HCT116 (cell line): ENCODE measurements at regions not wholly inside any gene's neighbourhood (a gene's known extent, or its start where the extent isn't known, plus 50 kb on each side); places are given as distances from the start of the nearest gene placed in this dataset.
"Not testable (repeated sequence)": the region's sequence is repeated elsewhere in the genome, so short reads cannot be mapped to it uniquely, and the experiment has no call there.

Source experiments
- ATAC-seq: fragments of 200-7000 bp; cut with Tn5 transposase; 2 replicates; pipeline ENCODE4 v1.9.1; 2020; ENCODE audit warnings: mild to moderate bottlenecking, moderate library complexity
- BruUV-seq: library from RNA; stranded (reverse); fragments of 400-500 nt; replicated peaks from 2 replicates; lab custom pipeline; 2021; lab: Mats Ljungman, UMichigan
- CTCF ChIA-PET: fragments of 300-600 bp; sonication (Branson Sonifier 250); formaldehyde crosslinking; loops from one replicate; lab custom pipeline; 2021; ENCODE audit warnings: antibody characterized with exemption; lab: Charles Lee
- POLR2A ChIA-PET: fragments of 300-600, 350-600 bp; sonication (Branson Sonifier 250); formaldehyde crosslinking; loops from one replicate; lab custom pipeline; 2021; ENCODE audit warnings: antibody characterized with exemption; lab: Charles Lee
- RAD21 ChIA-PET, 2 experiments: fragments of 300-600 bp; sonication (Branson Sonifier 250); formaldehyde crosslinking; loops; one replicate each; lab custom pipeline; 2023; ENCODE audit warnings: low total read pairs in 2 of 2; ENCODE audit not compliant: uncharacterized antibody in 2 of 2, unreplicated experiment in 2 of 2, low non-redundant PET in 1 of 2; lab: Charles Lee
- DNase-seq: peaks from one replicate; pipeline ENCODE4 v3.0.0-alpha.2; 2010; ENCODE audit warnings: low read depth, low spot score
- H2AFZ ChIP-seq: fragments of 200-600 bp; shearing (Covaris generic), sonication (generic); 2 replicates; pipeline ENCODE4 v1.6.1; 2017; ENCODE audit warnings: low read depth, mixed run types, mixed read lengths, antibody characterized with exemption, low read length; ENCODE audit not compliant: poor library complexity, severe bottlenecking
- H3K27ac ChIP-seq: 2 replicates; pipeline ENCODE4 v1.5.1; 2012; ENCODE audit warnings: low read depth, low read length
- H3K27me3 ChIP-seq: fragments of 200-600 bp; sonication (generic); 2 replicates; pipeline ENCODE4 v1.6.1; 2016; ENCODE audit warnings: mixed run types, low read length, mixed read lengths; ENCODE audit not compliant: insufficient read depth
- H3K36me3 ChIP-seq, 2 experiments: fragments of 200-500 bp in 1 of 2; fragments of 200-600 bp in 1 of 2; sonication (Bioruptor generic) in 1 of 2; sonication (generic) in 1 of 2; 2 replicates each; pipeline versions ENCODE4 v1.5.1 to v1.6.1; 2014 to 2016; ENCODE audit warnings: low read length in 2 of 2, inconsistent platforms in 1 of 2, mixed read lengths in 1 of 2, mixed run types in 1 of 2; ENCODE audit not compliant: insufficient read depth in 2 of 2, control insufficient read depth in 1 of 2
- H3K4me1 ChIP-seq, 2 experiments: fragments of 200-600 bp in 1 of 2; sonication (generic) in 1 of 2; 2 replicates each; pipeline versions ENCODE4 v1.5.1 to v1.6.1; 2012 to 2017; ENCODE audit warnings: low read length in 2 of 2, inconsistent platforms in 1 of 2, mild to moderate bottlenecking in 1 of 2, mixed read lengths in 1 of 2, mixed run types in 1 of 2, moderate library complexity in 1 of 2; ENCODE audit not compliant: insufficient read depth in 2 of 2, control insufficient read depth in 1 of 2
- H3K4me2 ChIP-seq: fragments of 200-600 bp; sonication (generic); 2 replicates; pipeline ENCODE4 v1.6.1; 2017; ENCODE audit warnings: mixed run types, low read length, mixed read lengths
- H3K4me3 ChIP-seq, 2 experiments: fragments of 200-600 bp in 1 of 2; sonication (generic) in 1 of 2; replicated peaks in 1 of 2; 2 replicates each; pipeline ENCODE4 v1.5.1; 2011 to 2016; ENCODE audit warnings: low read length in 2 of 2, control low read depth in 1 of 2, low read depth in 1 of 2, mild to moderate bottlenecking in 1 of 2, mixed read lengths in 1 of 2, mixed run types in 1 of 2
- H3K79me2 ChIP-seq: fragments of 200-600 bp; sonication (generic); 2 replicates; pipeline ENCODE4 v1.6.1; 2017; ENCODE audit warnings: mild to moderate bottlenecking, mixed run types, low read length, moderate library complexity, mixed read lengths; ENCODE audit not compliant: insufficient read depth
- H3K9ac ChIP-seq: fragments of 200-600 bp; sonication (generic); 2 replicates; pipeline ENCODE4 v1.6.1; 2016; ENCODE audit warnings: low read length, mixed read lengths
- H3K9me2 ChIP-seq: fragments of 200-600 bp; sonication (generic), shearing (Covaris generic); 2 replicates; pipeline ENCODE4 v1.6.1; 2017; ENCODE audit warnings: mixed run types, mild to moderate bottlenecking, moderate library complexity; ENCODE audit not compliant: insufficient read depth
- H3K9me3 ChIP-seq, 2 experiments: fragments of 200-500 bp in 1 of 2; fragments of 200-600 bp in 1 of 2; sonication (Bioruptor generic) in 1 of 2; sonication (generic) in 1 of 2; 2 replicates each; pipeline ENCODE4 v1.6.1; 2014 to 2017; ENCODE audit warnings: low read length in 2 of 2, mixed read lengths in 2 of 2, inconsistent platforms in 1 of 2, low read depth in 1 of 2, mild to moderate bottlenecking in 1 of 2, mixed run types in 1 of 2, moderate library complexity in 1 of 2; ENCODE audit not compliant: control insufficient read depth in 1 of 2, insufficient read depth in 1 of 2
- H4K20me1 ChIP-seq: fragments of 200-600 bp; sonication (generic), shearing (Covaris generic); 2 replicates; pipeline ENCODE4 v1.6.1; 2017; ENCODE audit warnings: mixed run types, mild to moderate bottlenecking, moderate library complexity; ENCODE audit not compliant: insufficient read depth
- CBX3 ChIP-seq: IDR thresholded peaks from 2 replicates; pipeline ENCODE4 v1.6.1; 2012; ENCODE audit warnings: low read depth
- CEBPB ChIP-seq: IDR thresholded peaks from 2 replicates; pipeline ENCODE4 v1.6.1; 2012; ENCODE audit warnings: low read depth
- EGR1 ChIP-seq: IDR thresholded peaks from 2 replicates; pipeline ENCODE4 v1.6.1; 2012; ENCODE audit warnings: low read depth
- JUND ChIP-seq: IDR thresholded peaks from 2 replicates; pipeline ENCODE4 v1.6.1; 2012
- POLR2A ChIP-seq: IDR thresholded peaks from 2 replicates; pipeline ENCODE4 v1.7.0; 2011; ENCODE audit warnings: borderline replicate concordance; ENCODE audit not compliant: insufficient read depth, insufficient read length; ENCODE audit errors: extremely low read depth
- SP1 ChIP-seq: IDR thresholded peaks from 2 replicates; pipeline ENCODE4 v1.6.1; 2012; ENCODE audit warnings: low read depth
- YY1 ChIP-seq: IDR thresholded peaks from 2 replicates; pipeline ENCODE4 v1.6.1; 2011; ENCODE audit warnings: low read length, low read depth, moderate library complexity, mild to moderate bottlenecking; ENCODE audit not compliant: insufficient replicate concordance; ENCODE audit errors: extremely low read depth
- ZFX ChIP-seq: fragments of 450-650 bp; IDR thresholded peaks from 2 replicates; pipeline ENCODE4 v1.6.1; 2017
- intact Hi-C: fragments of 100-400 bp; cut with micrococcal nuclease; formaldehyde crosslinking; loops from 2 replicates; pipeline ENCODE4 v1.10.0; 2022

DNA sequence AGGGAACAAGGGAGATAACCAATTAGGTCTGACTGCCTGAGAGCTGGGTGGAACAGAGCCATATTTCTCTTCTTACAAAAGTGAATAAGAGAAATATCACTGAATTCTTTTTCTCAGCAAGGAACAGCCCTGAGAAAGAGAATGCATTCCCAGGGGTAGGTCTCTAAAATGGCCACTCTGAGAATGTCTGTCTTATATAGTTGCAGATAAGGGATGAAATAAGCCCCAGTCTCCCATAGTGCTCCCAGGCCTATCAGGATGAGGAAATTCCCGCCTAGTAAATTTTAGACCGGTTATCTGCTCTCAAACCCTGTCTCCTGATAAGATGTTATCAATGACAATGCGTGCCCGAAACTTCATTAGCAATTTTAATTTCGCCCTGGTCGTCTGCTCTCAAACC is 67.3 kb upstream of the WDFY3 start:
- H2AFZ ChIP-seq, H3K27me3 ChIP-seq, H3K9me2 ChIP-seq, H4K20me1 ChIP-seq, H3K36me3 ChIP-seq, intact Hi-C loops, BruUV-seq, H3K27ac ChIP-seq, H3K79me2 ChIP-seq, H3K4me3 ChIP-seq, POLR2A ChIA-PET, CTCF ChIA-PET, H3K9ac ChIP-seq, ATAC-seq, DNase-seq, H3K4me1 ChIP-seq, H3K4me2 ChIP-seq, H3K9me3 ChIP-seq: not testable (repeated sequence)
- 0 out of 2 replicates have a peak, but pooled peaks have one; percentile 19 for TF ChIP-seq CBX3
- TF ChIP-seq, all 23 proteins: peak for 1; not testable (repeated sequence) for 22
- RAD21 ChIA-PET: not testable (repeated sequence)

DNA sequence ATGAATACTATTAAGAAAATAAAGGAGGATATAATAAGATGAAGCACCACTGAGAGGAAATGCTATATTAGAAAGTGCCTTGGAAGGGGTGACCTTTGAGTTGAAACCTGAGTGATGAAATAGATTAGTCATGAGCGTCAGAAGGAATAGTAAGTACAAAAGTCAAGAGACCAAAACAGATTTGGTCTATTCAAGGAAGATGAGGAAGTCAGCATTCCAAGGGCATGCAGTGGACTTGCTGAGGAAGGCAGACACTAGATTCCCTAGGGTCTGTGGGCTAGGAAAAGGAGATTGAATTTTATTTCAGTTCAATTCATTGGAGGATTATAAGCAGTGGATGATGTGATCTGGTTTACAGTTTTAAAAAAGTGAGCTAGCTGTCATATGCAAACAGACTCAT is 73.0 kb upstream of the WDFY3 start:
- Histone ChIP-seq H2AFZ (no peak overlapping the region), H3K4me1 (peaks cover 0 to 6% of the 10 kb centered on the region in 2 experiments; a peak in 1 of 4 replicates), H3K27ac (no peak overlapping the region), H3K36me3 (no peaks in the 10 kb centered on the region), H3K79me2 (no peaks in the 10 kb centered on the region), H3K9ac (no peak overlapping the region), H4K20me1 (no peaks in the 10 kb centered on the region), H3K27me3 (no peaks in the 10 kb centered on the region), H3K9me3 (no peaks in the 10 kb centered on the region), H3K4me3 (no peak overlapping the region), H3K4me2 (peak overlapping the region; percentile 19; the same call in 1 of the 2 replicates), H3K9me2 (no peaks in the 10 kb centered on the region)
- ATAC-seq: no peak
- TF ChIP-seq CEBPB (peak; percentile 63), POLR2A (no peak), EGR1 (no peak), JUND (peak; percentile 9; the same call in 1 of the 2 replicates), SP1 (peak; percentile 23), ZFX (no peak), YY1 (no peak)
- CTCF ChIA-PET: no interaction called here
- RAD21 ChIA-PET: no interaction called here
- intact Hi-C loops: no loop called here
- DNase-seq: peak; percentile 22
- no TSS peak for BruUV-seq
- POLR2A ChIA-PET: interaction anchor here (0.8 kb wide), 1 partner anchor 8 kb away, joined by 3 read pairs; no protein-coding TSS in a partner anchor

DNA sequence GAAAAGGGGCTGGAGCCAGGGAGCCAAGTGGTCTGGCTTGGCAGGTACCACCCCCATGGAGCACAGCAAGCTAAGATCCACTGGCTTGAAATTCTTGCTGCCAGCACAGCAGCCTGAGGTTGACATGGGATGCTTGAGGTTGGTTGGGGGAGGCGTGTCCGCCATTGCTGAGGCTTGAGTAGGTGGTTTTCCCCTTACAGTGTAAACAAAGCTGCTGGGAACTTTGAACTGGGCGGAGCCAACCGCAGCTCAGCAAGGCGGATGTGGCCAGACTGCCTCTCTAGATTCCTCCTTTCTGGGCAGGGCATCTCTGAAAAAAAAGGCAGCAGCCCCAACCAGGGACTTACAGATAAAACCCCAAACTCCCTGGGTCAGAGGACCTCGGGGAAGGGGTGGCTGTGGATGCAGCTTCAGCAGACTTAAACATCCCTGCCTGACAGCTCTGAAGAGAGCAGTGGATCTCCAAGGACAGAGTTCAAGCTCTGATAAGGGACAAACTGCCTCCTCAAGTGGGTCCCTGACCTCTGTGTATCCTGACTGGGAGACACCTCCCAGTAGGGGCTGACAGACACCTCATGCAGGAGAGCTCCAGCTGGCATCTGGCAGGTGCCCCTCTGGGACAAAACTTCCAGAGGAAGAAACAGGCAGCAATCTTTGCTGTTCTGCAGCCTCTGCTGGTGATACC is 77.5 kb upstream of the WDFY3 start:
- H3K4me1 ChIP-seq, ATAC-seq, POLR2A ChIA-PET, H3K4me3 ChIP-seq, BruUV-seq, H2AFZ ChIP-seq, H3K9me3 ChIP-seq, H3K79me2 ChIP-seq, H3K4me2 ChIP-seq, H3K27ac ChIP-seq, H3K9me2 ChIP-seq, intact Hi-C loops, H3K27me3 ChIP-seq, CTCF ChIA-PET, H4K20me1 ChIP-seq, H3K36me3 ChIP-seq, DNase-seq, RAD21 ChIA-PET, H3K9ac ChIP-seq: not testable (repeated sequence)
